HG02610 (cell line): ENCODE measurements at regions not wholly inside any gene's neighbourhood (a gene's known extent, or its start where the extent isn't known, plus 50 kb on each side); places are given as distances from the start of the nearest gene placed in this dataset.

Source experiments
- ATAC-seq: cut with Tn5 transposase; IDR thresholded peaks from one replicate; pipeline ENCODE4 v1.9.1; 2021; ENCODE audit warnings: mild to moderate bottlenecking, moderate library complexity; ENCODE audit not compliant: unreplicated experiment

DNA sequence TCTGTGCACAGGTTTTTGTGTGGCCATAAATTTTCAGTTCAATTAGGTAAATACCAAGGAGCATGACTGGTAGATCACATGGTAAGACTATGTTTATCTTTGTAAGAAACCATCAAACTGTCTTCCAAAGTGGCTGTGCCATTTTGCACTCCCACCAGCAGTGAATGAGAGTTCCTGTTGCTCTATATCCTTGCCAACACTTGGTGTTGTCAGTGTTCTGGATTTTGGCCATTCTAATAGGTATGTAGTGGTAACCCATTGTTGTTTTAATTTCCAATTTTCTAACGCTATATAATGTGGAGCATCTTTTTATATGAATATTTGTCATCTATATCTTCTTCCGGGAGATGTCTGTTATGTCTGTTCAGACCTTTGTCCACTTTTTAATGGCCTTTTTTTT lies 51.7 kb upstream of the MED4 start:
- ATAC-seq, result no peak

- ATAC-seq, result no peak
These were observed 51.2 kb upstream of the MED4 start for GRCh38 chr13:48146122-48146521.
